Tibial nerve (tissue), 4 donors: ENCODE measurements at regions not wholly inside any gene's neighbourhood (a gene's known extent, or its start where the extent isn't known, plus 50 kb on each side); places are given as distances from the start of the nearest gene placed in this dataset.

Experiments used
- EP300 ChIP-seq, 2 donors: sonication (generic); formaldehyde crosslinking; IDR thresholded peaks; one replicate each; pipeline ENCODE4 v1.6.1; 2017; ENCODE audit warnings: antibody characterized with exemption in 2 of 2, mild to moderate bottlenecking in 1 of 2
- POLR2A ChIP-seq, 2 donors: fragments of 450-650 bp; IDR thresholded peaks; one replicate each; pipeline ENCODE4 v1.6.1; 2017; ENCODE audit warnings: antibody characterized with exemption in 2 of 2, mild to moderate bottlenecking in 2 of 2, moderate library complexity in 2 of 2
- TF ChIP-seq, protein P1 (sequence below), 5 experiments: fragments of 200-600 bp in 3 of 5; fragments of 450-650 bp in 2 of 5; sonication (generic) in 3 of 5; IDR thresholded peaks; one replicate each; pipeline ENCODE4 v1.5.1; 2016 to 2019; ENCODE audit warnings: antibody characterized with exemption in 5 of 5, mild to moderate bottlenecking in 3 of 5, moderate library complexity in 2 of 5

DNA sequence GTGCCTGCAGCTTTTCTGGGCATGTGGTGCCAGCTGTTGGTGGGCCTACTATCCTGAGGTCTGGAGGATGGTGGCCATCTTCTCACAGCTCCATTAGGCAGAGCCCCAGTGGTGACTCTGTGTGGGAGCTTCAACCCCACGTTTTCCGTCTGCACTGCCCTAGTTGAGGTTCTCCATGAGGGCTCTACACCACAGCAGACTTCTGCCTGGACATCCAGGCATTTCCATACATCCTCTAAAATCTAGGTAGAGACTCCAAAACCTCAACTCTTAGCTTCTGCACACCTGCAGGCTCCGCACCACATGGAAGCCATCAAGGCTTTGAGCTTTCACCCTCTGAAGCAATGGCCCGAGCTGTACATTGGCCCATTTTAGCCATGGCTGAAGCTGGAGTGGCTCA, 153.3 kb upstream of the PGRMC2 start:
- TF ChIP-seq, protein P1, sequence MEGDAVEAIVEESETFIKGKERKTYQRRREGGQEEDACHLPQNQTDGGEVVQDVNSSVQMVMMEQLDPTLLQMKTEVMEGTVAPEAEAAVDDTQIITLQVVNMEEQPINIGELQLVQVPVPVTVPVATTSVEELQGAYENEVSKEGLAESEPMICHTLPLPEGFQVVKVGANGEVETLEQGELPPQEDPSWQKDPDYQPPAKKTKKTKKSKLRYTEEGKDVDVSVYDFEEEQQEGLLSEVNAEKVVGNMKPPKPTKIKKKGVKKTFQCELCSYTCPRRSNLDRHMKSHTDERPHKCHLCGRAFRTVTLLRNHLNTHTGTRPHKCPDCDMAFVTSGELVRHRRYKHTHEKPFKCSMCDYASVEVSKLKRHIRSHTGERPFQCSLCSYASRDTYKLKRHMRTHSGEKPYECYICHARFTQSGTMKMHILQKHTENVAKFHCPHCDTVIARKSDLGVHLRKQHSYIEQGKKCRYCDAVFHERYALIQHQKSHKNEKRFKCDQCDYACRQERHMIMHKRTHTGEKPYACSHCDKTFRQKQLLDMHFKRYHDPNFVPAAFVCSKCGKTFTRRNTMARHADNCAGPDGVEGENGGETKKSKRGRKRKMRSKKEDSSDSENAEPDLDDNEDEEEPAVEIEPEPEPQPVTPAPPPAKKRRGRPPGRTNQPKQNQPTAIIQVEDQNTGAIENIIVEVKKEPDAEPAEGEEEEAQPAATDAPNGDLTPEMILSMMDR (IDR thresholded peaks at IDR 0.05): no peak
- no peak for TF ChIP-seq POLR2A (IDR thresholded peaks at IDR 0.05)
- TF ChIP-seq EP300 (IDR thresholded peaks at IDR 0.05): no peak
